Endothelial cell of umbilical vein (primary cell): ENCODE measurements at regions not wholly inside any gene's neighbourhood (a gene's known extent, or its start where the extent isn't known, plus 50 kb on each side); places are given as distances from the start of the nearest gene placed in this dataset.

ENCODE experiments used
- BruUV-seq: library from RNA; stranded (reverse); fragments of 400-500 nt; replicated peaks from 2 replicates; lab custom pipeline; 2021; lab: Mats Ljungman, UMichigan
- CTCF ChIA-PET: fragments of 300-600, 350-600 bp; sonication (Branson Sonifier 250); formaldehyde crosslinking; loops from one replicate; lab custom pipeline; 2021; ENCODE audit warnings: antibody characterized with exemption, inconsistent platforms; lab: Charles Lee
- POLR2A ChIA-PET: fragments of 300-600, 350-600 bp; sonication (Branson Sonifier 250); formaldehyde crosslinking; loops from one replicate; lab custom pipeline; 2021; ENCODE audit warnings: antibody characterized with exemption, inconsistent platforms; lab: Charles Lee
- DNase-seq: peaks from one replicate; pipeline ENCODE4 v3.0.0-alpha.2; 2011; ENCODE audit warnings: low read depth, low spot score
- FAIRE-seq: peaks from 2 replicates; lab custom pipeline; 2011; peaks lifted over from hg19 to GRCh38; lab: Jason Lieb, UNC
- H2AFZ ChIP-seq: 2 replicates; pipeline ENCODE4 v1.6.0; 2012; ENCODE audit warnings: low read depth, low read length, control low read depth, inconsistent platforms
- H3K27ac ChIP-seq: 2 replicates; pipeline ENCODE4 v1.5.1; 2011; ENCODE audit warnings: low read depth, mild to moderate bottlenecking, control low read depth, low read length, moderate library complexity; ENCODE audit not compliant: insufficient read depth
- H3K27me3 ChIP-seq, 2 experiments: 2 replicates each; pipeline versions ENCODE4 v1.6.0 to v1.6.1; 2011; ENCODE audit warnings: low read length in 2 of 2, mixed read lengths in 1 of 2; ENCODE audit not compliant: control insufficient read depth in 2 of 2, insufficient read depth in 2 of 2
- H3K36me3 ChIP-seq, 2 experiments: 2 replicates in 1 of 2; 3 replicates in 1 of 2; pipeline ENCODE4 v1.5.1; 2011; ENCODE audit warnings: low read length in 2 of 2, mild to moderate bottlenecking in 1 of 2, moderate library complexity in 1 of 2; ENCODE audit not compliant: control insufficient read depth in 2 of 2, insufficient read depth in 2 of 2; ENCODE audit errors: extremely low read depth in 1 of 2
- H3K4me1 ChIP-seq: 3 replicates; pipeline ENCODE4 v1.5.1; 2011; ENCODE audit warnings: mild to moderate bottlenecking, low read length; ENCODE audit not compliant: control insufficient read depth, insufficient read depth; ENCODE audit errors: extremely low read depth
- H3K4me2 ChIP-seq: 2 replicates; pipeline ENCODE4 v1.6.1; 2011; ENCODE audit warnings: low read length, control low read depth, mixed read lengths; ENCODE audit not compliant: insufficient read depth
- H3K4me3 ChIP-seq, 3 experiments: fragments of 200-600 bp in 1 of 3; sonication (generic), shearing (Covaris generic) in 1 of 3; replicated peaks in 1 of 3; 2 replicates each; pipeline ENCODE4 v1.5.1; 2011 to 2016; ENCODE audit warnings: control low read depth in 3 of 3, low read length in 3 of 3, mild to moderate bottlenecking in 2 of 3, inconsistent platforms in 1 of 3, low read depth in 1 of 3, moderate library complexity in 1 of 3; ENCODE audit not compliant: insufficient read depth in 1 of 3
- H3K79me2 ChIP-seq: 2 replicates; pipeline ENCODE4 v1.6.0; 2012; ENCODE audit warnings: low read length, inconsistent platforms; ENCODE audit not compliant: control insufficient read depth, insufficient read depth
- H3K9ac ChIP-seq: replicated peaks from 2 replicates; pipeline ENCODE3; 2011; ENCODE audit warnings: low read length, control low read depth; ENCODE audit not compliant: insufficient read depth; ENCODE audit errors: extremely low read depth
- H3K9me1 ChIP-seq: replicated peaks from 3 replicates; pipeline ENCODE4 v1.6.0; 2011; ENCODE audit warnings: mild to moderate bottlenecking, low read length; ENCODE audit not compliant: control insufficient read depth, insufficient read depth; ENCODE audit errors: extremely low read depth
- H3K9me3 ChIP-seq: replicated peaks from 2 replicates; pipeline ENCODE4 v1.5.1; 2012; ENCODE audit warnings: low read length, inconsistent platforms; ENCODE audit not compliant: control insufficient read depth, insufficient read depth
- H4K20me1 ChIP-seq: replicated peaks from 2 replicates; pipeline ENCODE3; 2011; ENCODE audit warnings: mild to moderate bottlenecking, low read length; ENCODE audit not compliant: control insufficient read depth, insufficient read depth; ENCODE audit errors: extremely low read depth
- EZH2 ChIP-seq: IDR thresholded peaks from 2 replicates; pipeline ENCODE4 v1.6.1; 2012; ENCODE audit warnings: borderline replicate concordance, low read depth, mild to moderate bottlenecking, moderate library complexity, low read length, inconsistent platforms; ENCODE audit not compliant: severe bottlenecking
- FOS ChIP-seq: IDR thresholded peaks from 2 replicates; pipeline ENCODE4 v1.6.1; 2011; ENCODE audit warnings: mild to moderate bottlenecking, low read length, moderate library complexity, borderline replicate concordance; ENCODE audit not compliant: insufficient read depth
- GATA2 ChIP-seq: IDR thresholded peaks from 2 replicates; pipeline ENCODE4 v1.7.0; 2011; ENCODE audit warnings: low read depth, mild to moderate bottlenecking, moderate library complexity, mixed read lengths, low read length; ENCODE audit not compliant: insufficient read length, insufficient read depth
- JUN ChIP-seq: IDR thresholded peaks from 2 replicates; pipeline ENCODE4 v1.6.1; 2011; ENCODE audit warnings: borderline replicate concordance, low read depth; ENCODE audit not compliant: insufficient read length, insufficient read depth
- MYC ChIP-seq: IDR thresholded peaks from one replicate; pipeline ENCODE4 v1.6.1; 2011; ENCODE audit warnings: mild to moderate bottlenecking, low read depth, low read length
- POLR2A ChIP-seq: IDR thresholded peaks from 2 replicates; pipeline ENCODE4 v1.6.1; 2012; ENCODE audit warnings: low read depth, mild to moderate bottlenecking, control low read depth, low read length
- POLR2AphosphoS5 ChIP-seq: IDR thresholded peaks from 2 replicates; pipeline ENCODE4 v1.6.1; 2012; ENCODE audit warnings: low read depth, mild to moderate bottlenecking, control low read depth, low read length, moderate library complexity; ENCODE audit not compliant: insufficient read depth
- dilution Hi-C: fragments of 300-500 bp; cut with MboI; formaldehyde crosslinking; loops from one replicate; pipeline ENCODE4 v1.15.0; 2019; ENCODE audit warnings: low sequenced_read_pairs; ENCODE audit not compliant: extremely low pct_ligation_motif_present
- intact Hi-C: fragments of 100-400 bp; cut with micrococcal nuclease; formaldehyde crosslinking; loops from one replicate; pipeline ENCODE4 v1.10.0; 2022
- TF ChIP-seq, protein P1 (sequence below): IDR thresholded peaks from 2 replicates; pipeline ENCODE4 v1.6.1; 2011; ENCODE audit not compliant: insufficient read depth, insufficient read length
- TF ChIP-seq, protein P2 (sequence below), 2 donors: IDR thresholded peaks; 1 replicate in 1 of 2; 2 replicates in 1 of 2; pipeline ENCODE4 v1.5.1; 2011; ENCODE audit warnings: low read length in 2 of 2, mild to moderate bottlenecking in 2 of 2, moderate library complexity in 2 of 2, control low read depth in 1 of 2, inconsistent platforms in 1 of 2, low read depth in 1 of 2; ENCODE audit not compliant: insufficient read depth in 1 of 2; ENCODE audit errors: extremely low read depth in 1 of 2

DNA sequence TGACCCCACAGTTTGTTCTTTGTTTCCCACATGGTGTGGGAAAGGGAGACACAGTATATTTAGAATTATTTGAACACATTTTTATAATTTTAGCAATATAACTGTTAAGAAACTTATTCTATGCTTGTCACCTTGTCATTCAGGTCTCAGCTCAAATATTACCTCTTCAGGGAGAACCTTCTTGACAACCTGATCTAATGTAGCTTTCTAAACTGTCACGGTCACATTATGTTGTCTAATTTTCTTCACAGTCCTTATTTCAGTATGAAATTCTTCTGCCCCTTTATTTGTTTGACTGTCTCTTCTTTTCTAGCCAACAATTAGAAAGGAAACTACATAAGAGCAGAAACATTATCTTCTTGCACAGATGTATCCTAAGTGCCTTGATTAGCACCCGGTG is 304.3 kb upstream of the PARD3B start:
- DNase-seq (no peak), FAIRE-seq (no peak)
- Histone ChIP-seq H3K27ac (no peak overlapping the region), H3K4me1 (no peaks in the 10 kb centered on the region), H3K27me3 (peaks cover 2 to 3% of the 10 kb centered on the region in 2 experiments), H2AFZ (no peak overlapping the region), H3K9me3 (no peaks in the 10 kb centered on the region), H3K4me2 (no peak overlapping the region), H3K9me1 (no peaks in the 10 kb centered on the region), H3K79me2 (no peaks in the 10 kb centered on the region), H3K9ac (no peak overlapping the region), H3K36me3 (no peaks in the 10 kb centered on the region), H4K20me1 (no peaks in the 10 kb centered on the region), H3K4me3 (no peak overlapping the region)
- ChIA-PET CTCF (interaction anchor here (0.9 kb wide), 1 partner anchor 18 kb away, joined by 3 read pairs; no protein-coding TSS in a partner anchor), POLR2A (no interaction called here)
- intact Hi-C loops (no loop called here), dilution Hi-C loops (no loop called here)
- no TSS peak for BruUV-seq
- TF ChIP-seq JUN (no peak), POLR2AphosphoS5 (no peak), FOS (no peak), MYC (no peak), EZH2 (no peak), POLR2A (no peak), GATA2 (no peak)
- TF ChIP-seq, protein P1, sequence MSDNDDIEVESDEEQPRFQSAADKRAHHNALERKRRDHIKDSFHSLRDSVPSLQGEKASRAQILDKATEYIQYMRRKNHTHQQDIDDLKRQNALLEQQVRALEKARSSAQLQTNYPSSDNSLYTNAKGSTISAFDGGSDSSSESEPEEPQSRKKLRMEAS, result no peak
- TF ChIP-seq, protein P2, sequence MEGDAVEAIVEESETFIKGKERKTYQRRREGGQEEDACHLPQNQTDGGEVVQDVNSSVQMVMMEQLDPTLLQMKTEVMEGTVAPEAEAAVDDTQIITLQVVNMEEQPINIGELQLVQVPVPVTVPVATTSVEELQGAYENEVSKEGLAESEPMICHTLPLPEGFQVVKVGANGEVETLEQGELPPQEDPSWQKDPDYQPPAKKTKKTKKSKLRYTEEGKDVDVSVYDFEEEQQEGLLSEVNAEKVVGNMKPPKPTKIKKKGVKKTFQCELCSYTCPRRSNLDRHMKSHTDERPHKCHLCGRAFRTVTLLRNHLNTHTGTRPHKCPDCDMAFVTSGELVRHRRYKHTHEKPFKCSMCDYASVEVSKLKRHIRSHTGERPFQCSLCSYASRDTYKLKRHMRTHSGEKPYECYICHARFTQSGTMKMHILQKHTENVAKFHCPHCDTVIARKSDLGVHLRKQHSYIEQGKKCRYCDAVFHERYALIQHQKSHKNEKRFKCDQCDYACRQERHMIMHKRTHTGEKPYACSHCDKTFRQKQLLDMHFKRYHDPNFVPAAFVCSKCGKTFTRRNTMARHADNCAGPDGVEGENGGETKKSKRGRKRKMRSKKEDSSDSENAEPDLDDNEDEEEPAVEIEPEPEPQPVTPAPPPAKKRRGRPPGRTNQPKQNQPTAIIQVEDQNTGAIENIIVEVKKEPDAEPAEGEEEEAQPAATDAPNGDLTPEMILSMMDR (IDR thresholded peaks at IDR 0.05; ENCODE audit: extremely low read depth in 1 of 2, insufficient read depth in 1 of 2, low read depth in 1 of 2, low read length in 2 of 2), result no peak
